Spleen (tissue), 11 donors: ENCODE measurements at regions not wholly inside any gene's neighbourhood (a gene's known extent, or its start where the extent isn't known, plus 50 kb on each side); places are given as distances from the start of the nearest gene placed in this dataset.

Source experiments
- DNase-seq: peaks from one replicate; pipeline ENCODE4 v3.0.0-alpha.2; 2020
- H3K27ac ChIP-seq, 8 donors: fragments of 200-600 bp; sonication (generic) in 7 of 8; 1 replicate in 4 of 8; 2 replicates in 4 of 8; pipeline versions ENCODE4 v1.5.0 to v1.8.0; 2016 to 2021; ENCODE audit warnings: inconsistent platforms in 4 of 8, mild to moderate bottlenecking in 4 of 8, moderate library complexity in 1 of 8
- H3K27me3 ChIP-seq, 7 donors: fragments of 200-600 bp; sonication (generic) in 6 of 7; replicated peaks in 1 of 7; 1 replicate in 4 of 7; 2 replicates in 3 of 7; pipeline versions ENCODE4 v1.5.0 to v1.8.0; 2016 to 2021; ENCODE audit warnings: inconsistent platforms in 3 of 7, mild to moderate bottlenecking in 1 of 7
- H3K36me3 ChIP-seq, 6 donors: fragments of 200-600 bp; sonication (generic) in 5 of 6; 1 replicate in 4 of 6; 2 replicates in 2 of 6; pipeline versions ENCODE4 v1.5.0 to v1.8.0; 2016 to 2021; ENCODE audit warnings: inconsistent platforms in 2 of 6
- H3K4me1 ChIP-seq, 6 donors: fragments of 200-600 bp; sonication (generic) in 5 of 6; 1 replicate in 3 of 6; 2 replicates in 3 of 6; pipeline versions ENCODE4 v1.5.0 to v1.8.0; 2016 to 2021; ENCODE audit warnings: inconsistent platforms in 3 of 6
- H3K4me3 ChIP-seq, 8 donors: fragments of 200-600 bp; sonication (generic) in 7 of 8; 1 replicate in 4 of 8; 2 replicates in 4 of 8; pipeline versions ENCODE4 v1.5.0 to v1.8.0; 2016 to 2021; ENCODE audit warnings: inconsistent platforms in 4 of 8, mild to moderate bottlenecking in 4 of 8, moderate library complexity in 2 of 8
- H3K9me3 ChIP-seq, 8 donors: fragments of 200-600 bp; sonication (generic) in 7 of 8; 1 replicate in 4 of 8; 2 replicates in 4 of 8; pipeline versions ENCODE4 v1.5.0 to v1.8.0; 2016 to 2021; ENCODE audit warnings: inconsistent platforms in 4 of 8
- POLR2A ChIP-seq, 3 donors: fragments of 450-650 bp; IDR thresholded peaks; one replicate each; pipeline ENCODE4 v1.5.1; 2017; ENCODE audit warnings: antibody characterized with exemption in 3 of 3, mild to moderate bottlenecking in 1 of 3
- POLR2AphosphoS5 ChIP-seq, 3 donors: sonication (generic); formaldehyde crosslinking; IDR thresholded peaks; one replicate each; pipeline ENCODE4 v1.5.1; 2017; ENCODE audit warnings: antibody characterized with exemption in 3 of 3
- WGBS, 5 donors: extraction: QIAGEN DNeasy Blood & Tissue Kit in 3 of 5; methylation state at CpG; one replicate each; pipeline versions ENCODE4 v1.1.5 to v1.1.7; 2013 to 2018; 5-methylcytosine and 5-hydroxymethylcytosine counted together
- intact Hi-C: fragments of 100-400 bp; cut with DNase I; formaldehyde crosslinking; loops from one replicate; pipeline ENCODE4 v1.15.0; 2023; ENCODE audit warnings: low total_unique reads
- TF ChIP-seq, protein P1 (sequence below), 11 experiments: fragments of 200-600 bp in 7 of 11; fragments of 450-650 bp in 4 of 11; sonication (generic) in 4 of 11; IDR thresholded peaks in 8 of 11; conservative IDR thresholded peaks in 3 of 11; 1 replicate in 7 of 11; 2 replicates in 4 of 11; pipeline versions ENCODE4 v1.4.0 to v1.8.0; 2016 to 2021; ENCODE audit warnings: antibody characterized with exemption in 11 of 11, inconsistent platforms in 4 of 11, mild to moderate bottlenecking in 1 of 11
- donor health status: healthy with polysubstance abuse.
- donor health status: DM: no; HTN: no; CAD: no; lungs with moderate emphysema.
- donor health status: DM: no; HTN: no; CAD: no.
- donor health status: Bipolar disorder and iron deficiency.
- donor health status: healthy.
- donor health status: DM: no; HTN: no; CAD: no.
- donor health status: DM: yes; HTN: yes; CAD: no.

- TF ChIP-seq, protein P1, sequence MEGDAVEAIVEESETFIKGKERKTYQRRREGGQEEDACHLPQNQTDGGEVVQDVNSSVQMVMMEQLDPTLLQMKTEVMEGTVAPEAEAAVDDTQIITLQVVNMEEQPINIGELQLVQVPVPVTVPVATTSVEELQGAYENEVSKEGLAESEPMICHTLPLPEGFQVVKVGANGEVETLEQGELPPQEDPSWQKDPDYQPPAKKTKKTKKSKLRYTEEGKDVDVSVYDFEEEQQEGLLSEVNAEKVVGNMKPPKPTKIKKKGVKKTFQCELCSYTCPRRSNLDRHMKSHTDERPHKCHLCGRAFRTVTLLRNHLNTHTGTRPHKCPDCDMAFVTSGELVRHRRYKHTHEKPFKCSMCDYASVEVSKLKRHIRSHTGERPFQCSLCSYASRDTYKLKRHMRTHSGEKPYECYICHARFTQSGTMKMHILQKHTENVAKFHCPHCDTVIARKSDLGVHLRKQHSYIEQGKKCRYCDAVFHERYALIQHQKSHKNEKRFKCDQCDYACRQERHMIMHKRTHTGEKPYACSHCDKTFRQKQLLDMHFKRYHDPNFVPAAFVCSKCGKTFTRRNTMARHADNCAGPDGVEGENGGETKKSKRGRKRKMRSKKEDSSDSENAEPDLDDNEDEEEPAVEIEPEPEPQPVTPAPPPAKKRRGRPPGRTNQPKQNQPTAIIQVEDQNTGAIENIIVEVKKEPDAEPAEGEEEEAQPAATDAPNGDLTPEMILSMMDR (IDR thresholded peaks at IDR 0.05 in 8 of 11, conservative IDR thresholded peaks at IDR 0.05 in 3 of 11) = no peak
- TF ChIP-seq POLR2AphosphoS5 (IDR thresholded peaks at IDR 0.05) = no peak
- TF ChIP-seq POLR2A (IDR thresholded peaks at IDR 0.05) = no peak
- H3K4me3 ChIP-seq = no peak overlapping the region
- intact Hi-C loops = no loop called here
- WGBS, 5 donors = 47 to 57% (median 51%) methylated on average over 3 of the region's 3 CpGs
- H3K9me3 ChIP-seq = no peaks in the 10 kb centered on the region
- H3K27me3 ChIP-seq = no peaks in the 10 kb centered on the region
- H3K4me1 ChIP-seq = no peaks in the 10 kb centered on the region
- DNase-seq = no peak
- H3K27ac ChIP-seq = no peak overlapping the region
- no peaks in the 10 kb centered on the region for H3K36me3 ChIP-seq
These were observed 726.7 kb downstream of the METTL15 start for GRCh38 chr11:28834877-28835276.

DNA sequence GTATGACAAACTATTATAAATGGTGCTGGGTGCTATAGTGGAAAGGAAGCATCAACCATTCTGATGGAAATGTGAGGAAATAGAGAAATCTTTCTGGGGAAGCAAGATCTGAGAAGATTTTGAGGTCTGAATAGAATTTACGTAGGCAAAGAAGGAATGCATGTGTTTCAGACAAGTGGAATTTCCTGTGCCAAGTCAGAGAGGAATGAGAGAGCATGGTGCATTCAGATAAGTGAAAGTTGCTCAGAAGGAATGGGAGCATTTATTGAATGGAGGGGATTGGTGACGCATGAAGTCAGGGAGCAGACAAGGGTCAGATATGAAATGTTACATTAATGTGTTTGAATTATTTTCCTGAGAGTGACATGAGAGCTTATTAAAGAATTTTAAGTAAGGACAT, 725.5 kb downstream of the METTL15 start:
- H3K9me3 ChIP-seq = peaks cover 0 to 8% (median 0%) of the 10 kb centered on the region in 8 donors
- H3K36me3 ChIP-seq = no peaks in the 10 kb centered on the region
- no peak overlapping the region for H3K4me3 ChIP-seq
- no peak for TF ChIP-seq POLR2A (IDR thresholded peaks at IDR 0.05)
- TF ChIP-seq, protein P1 (IDR thresholded peaks at IDR 0.05 in 8 of 11, conservative IDR thresholded peaks at IDR 0.05 in 3 of 11) = no peak
- TF ChIP-seq POLR2AphosphoS5 (IDR thresholded peaks at IDR 0.05) = no peak
- no peaks in the 10 kb centered on the region for H3K27me3 ChIP-seq
- no peak for DNase-seq
- no peak overlapping the region for H3K27ac ChIP-seq
- 34 to 57% (median 49%) methylated on average over 2 of the region's 2 CpGs for WGBS, 5 donors
- intact Hi-C loops = no loop called here
- no peaks in the 10 kb centered on the region for H3K4me1 ChIP-seq

DNA sequence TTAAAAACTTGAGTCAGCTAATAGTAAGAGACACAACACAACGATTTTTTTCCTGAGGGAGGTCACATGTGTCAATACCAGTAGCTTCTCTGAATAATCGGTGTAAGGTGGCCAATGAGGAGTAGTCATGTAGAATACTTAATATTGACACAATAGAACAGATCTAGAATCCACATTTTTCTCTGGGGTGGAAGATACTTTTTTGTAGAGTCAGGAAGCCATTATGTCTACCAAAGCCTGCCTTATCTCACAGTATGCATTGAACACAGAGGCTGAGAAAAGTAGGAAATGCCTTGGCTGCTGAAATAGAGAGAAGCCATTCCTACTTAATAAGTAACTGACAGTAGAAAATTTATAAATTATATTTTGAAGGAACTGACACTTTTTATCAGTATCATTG, 725.0 kb downstream of the METTL15 start:
- 9 to 40% (median 31%) methylated on average over 2 of the region's 2 CpGs for WGBS, 5 donors
- DNase-seq = no peak
- intact Hi-C loops = no loop called here
- H3K27me3 ChIP-seq = no peaks in the 10 kb centered on the region
- H3K4me1 ChIP-seq = no peaks in the 10 kb centered on the region
- no peaks in the 10 kb centered on the region for H3K36me3 ChIP-seq
- H3K27ac ChIP-seq = no peak overlapping the region
- H3K9me3 ChIP-seq = peaks cover 0 to 10% (median 1%) of the 10 kb centered on the region in 8 donors
- no peak overlapping the region for H3K4me3 ChIP-seq
- TF ChIP-seq, protein P1 (IDR thresholded peaks at IDR 0.05 in 8 of 11, conservative IDR thresholded peaks at IDR 0.05 in 3 of 11) = no peak
- TF ChIP-seq POLR2AphosphoS5 (IDR thresholded peaks at IDR 0.05) (no peak), POLR2A (IDR thresholded peaks at IDR 0.05) (no peak)

DNA sequence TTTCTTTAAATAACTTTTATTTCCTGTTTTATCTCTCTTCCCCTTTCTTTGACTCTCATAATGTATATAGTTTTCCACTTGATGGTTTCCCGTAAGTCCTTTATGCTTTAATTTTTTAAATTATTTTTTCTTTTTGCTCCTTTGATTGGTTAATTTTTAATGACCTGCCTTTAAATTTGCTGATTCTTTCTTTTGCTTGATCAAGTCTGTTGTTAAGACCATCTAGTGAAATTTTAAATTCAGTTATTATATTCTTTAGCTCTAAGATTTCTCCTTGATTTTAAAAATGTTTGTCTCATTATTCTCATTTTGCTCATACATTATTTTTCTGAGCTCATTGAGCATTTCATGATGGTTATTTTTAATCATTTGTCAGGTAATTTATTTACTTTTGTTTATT, 718.6 kb downstream of the METTL15 start:
- no peak overlapping the region for H3K27ac ChIP-seq
- no peaks in the 10 kb centered on the region for H3K27me3 ChIP-seq
- intact Hi-C loops = no loop called here
- no peak overlapping the region for H3K4me3 ChIP-seq
- 85 to 100% (median 91%) methylated on average over 1 of the region's 1 CpG for WGBS, 5 donors
- H3K4me1 ChIP-seq = no peaks in the 10 kb centered on the region
- no peak for DNase-seq
- no peaks in the 10 kb centered on the region for H3K36me3 ChIP-seq
- peaks cover 0 to 40% (median 22%) of the 10 kb centered on the region in 8 donors for H3K9me3 ChIP-seq
- TF ChIP-seq, protein P1 (IDR thresholded peaks at IDR 0.05 in 8 of 11, conservative IDR thresholded peaks at IDR 0.05 in 3 of 11) = no peak
- TF ChIP-seq POLR2AphosphoS5 (IDR thresholded peaks at IDR 0.05) = no peak
- TF ChIP-seq POLR2A (IDR thresholded peaks at IDR 0.05) = no peak
